K562 (cell line): ENCODE measurements at regions not wholly inside any gene's neighbourhood (a gene's known extent, or its start where the extent isn't known, plus 50 kb on each side); places are given as distances from the start of the nearest gene placed in this dataset.

ENCODE experiments used
- ATAC-seq: fragments of 200-7000 bp; cut with Tn5 transposase; 3 replicates; pipeline ENCODE4 v1.9.1; 2020; ENCODE audit warnings: moderate library complexity
- BruUV-seq: library from RNA; stranded (reverse); fragments of 400-500 nt; replicated peaks from 2 replicates; lab custom pipeline; 2021; lab: Mats Ljungman, UMichigan
- CTCF ChIA-PET: fragments of 300-600 bp; formaldehyde crosslinking; extraction: SDS; loops from one replicate; lab custom pipeline; 2021; ENCODE audit warnings: low intra/inter-chr PET ratio; lab: Yijun Ruan, JAX
- POLR2A ChIA-PET: fragments of 300-600, 350-650 bp; sonication (Branson Sonifier 250); formaldehyde crosslinking; extraction: SDS; loops from one replicate; lab custom pipeline; 2021; ENCODE audit warnings: antibody characterized with exemption, inconsistent platforms; lab: Yijun Ruan, JAX
- DNase-seq, 4 experiments: peaks; one replicate each; pipeline versions ENCODE4 v3.0.0 to v3.0.0-alpha.2; 2011 to 2018; ENCODE audit warnings: low spot score in 3 of 4, mixed read lengths in 3 of 4; ENCODE audit errors: extremely low read depth in 1 of 4
- FAIRE-seq: peaks from 2 replicates; lab custom pipeline; 2011; peaks lifted over from hg19 to GRCh38; lab: Jason Lieb, UNC
- H2AFZ ChIP-seq: 2 replicates; pipeline ENCODE4 v1.6.0; 2011; ENCODE audit warnings: low read depth, low read length, control low read depth, inconsistent platforms
- H3K27ac ChIP-seq: fragments of 200-600 bp; 3 replicates; pipeline ENCODE4 v1.8.0; 2011; ENCODE audit warnings: low read depth, mild to moderate bottlenecking, control low read depth, inconsistent platforms, low read length, moderate library complexity, mixed read lengths; ENCODE audit errors: extremely low read depth
- H3K27me3 ChIP-seq, 2 experiments: fragments of 300-600 bp in 1 of 2; 2 replicates in 1 of 2; 3 replicates in 1 of 2; pipeline versions ENCODE4 v1.6.0 to v1.8.0; 2011; ENCODE audit warnings: inconsistent platforms in 2 of 2, low read length in 2 of 2, mild to moderate bottlenecking in 1 of 2, mixed read lengths in 1 of 2, moderate library complexity in 1 of 2; ENCODE audit not compliant: control insufficient read depth in 2 of 2, insufficient read depth in 2 of 2
- H3K36me3 ChIP-seq: fragments of 300-600 bp; 3 replicates; pipeline ENCODE4 v1.8.0; 2011; ENCODE audit warnings: mild to moderate bottlenecking, low read length, inconsistent platforms; ENCODE audit not compliant: control insufficient read depth, insufficient read depth
- H3K4me1 ChIP-seq, 2 experiments: fragments of 200-600 bp in 1 of 2; replicated peaks in 1 of 2; 2 replicates in 1 of 2; 3 replicates in 1 of 2; pipeline versions ENCODE4 v1.5.1 to v1.8.0; 2011; ENCODE audit warnings: inconsistent platforms in 2 of 2, low read length in 2 of 2, mild to moderate bottlenecking in 1 of 2, mixed read lengths in 1 of 2, moderate library complexity in 1 of 2; ENCODE audit not compliant: control insufficient read depth in 2 of 2, insufficient read depth in 2 of 2
- H3K4me2 ChIP-seq: 2 replicates; pipeline ENCODE4 v1.6.1; 2011; ENCODE audit warnings: low read length, control low read depth, inconsistent platforms, mixed read lengths; ENCODE audit not compliant: insufficient read depth
- H3K4me3 ChIP-seq: fragments of 200-600 bp; sonication (generic), shearing (Covaris generic); 2 replicates; pipeline ENCODE4 v1.5.1; 2016; ENCODE audit warnings: control low read depth, inconsistent platforms
- H3K79me2 ChIP-seq: fragments of 200-600 bp; 3 replicates; pipeline ENCODE4 v1.8.0; 2011; ENCODE audit warnings: low read length, inconsistent platforms; ENCODE audit not compliant: control insufficient read depth, insufficient read depth
- H3K9ac ChIP-seq, 2 experiments: 2 replicates each; pipeline versions ENCODE4 v1.6.0 to v1.6.1; 2011; ENCODE audit warnings: low read depth in 2 of 2, low read length in 2 of 2, control low read depth in 1 of 2, inconsistent platforms in 1 of 2, mild to moderate bottlenecking in 1 of 2, mixed read lengths in 1 of 2; ENCODE audit not compliant: insufficient read depth in 1 of 2
- H3K9me1 ChIP-seq: one replicate; pipeline ENCODE4 v1.6.0; 2011; ENCODE audit warnings: inconsistent platforms, mild to moderate bottlenecking, low read length, moderate library complexity; ENCODE audit not compliant: control insufficient read depth, insufficient read depth
- H3K9me3 ChIP-seq: replicated peaks from 2 replicates; pipeline ENCODE4 v1.5.1; 2011; ENCODE audit warnings: low read depth, low read length, inconsistent platforms; ENCODE audit not compliant: control insufficient read depth, insufficient read depth
- H4K20me1 ChIP-seq: replicated peaks from 2 replicates; pipeline ENCODE4 v1.6.1; 2011; ENCODE audit warnings: low read length, inconsistent platforms, mixed read lengths; ENCODE audit not compliant: control insufficient read depth, insufficient read depth
- C11orf30 ChIP-seq: fragments of 450-650 bp; IDR thresholded peaks from 2 replicates; pipeline ENCODE4 v1.6.1; 2016; ENCODE audit warnings: low read depth, mild to moderate bottlenecking
- COPS2 ChIP-seq: fragments of 450-650 bp; conservative IDR thresholded peaks from 2 replicates; pipeline ENCODE4 v1.6.1; 2016; ENCODE audit warnings: mild to moderate bottlenecking, moderate library complexity
- CTBP1 ChIP-seq: fragments of 450-650 bp; IDR thresholded peaks from 2 replicates; pipeline ENCODE4 v1.6.1; 2016; ENCODE audit warnings: borderline replicate concordance
- CTCF ChIP-seq, 3 experiments: IDR thresholded peaks in 2 of 3; conservative IDR thresholded peaks in 1 of 3; 2 replicates each; pipeline ENCODE4 v1.5.1; 2011 to 2012; ENCODE audit warnings: low read length in 3 of 3, mild to moderate bottlenecking in 3 of 3, control low read depth in 2 of 3, improper control_type of control experiment in 1 of 3, inconsistent platforms in 1 of 3, low read depth in 1 of 3, mixed read lengths in 1 of 3, moderate library complexity in 1 of 3; ENCODE audit not compliant: insufficient read depth in 2 of 3
- FOXP1 ChIP-seq: sonication (generic); formaldehyde crosslinking; IDR thresholded peaks from 2 replicates; pipeline ENCODE4 v1.8.0; 2022; ENCODE audit warnings: mild to moderate bottlenecking, missing genetic modification reagents
- POU5F1 ChIP-seq: fragments of 150-350 bp; IDR thresholded peaks from 2 replicates; pipeline ENCODE4 v1.6.1; 2014; ENCODE audit warnings: borderline replicate concordance, low read length, low read depth, mild to moderate bottlenecking; ENCODE audit not compliant: partially characterized antibody
- PREB ChIP-seq: sonication (generic); formaldehyde crosslinking; IDR thresholded peaks from 2 replicates; pipeline ENCODE4 v1.8.1; 2023; ENCODE audit warnings: mild to moderate bottlenecking, missing genetic modification reagents
- RBM15 ChIP-seq: fragments of 200-400 bp; formaldehyde crosslinking; IDR thresholded peaks from 2 replicates; pipeline ENCODE4 v1.6.1; 2018; ENCODE audit warnings: mild to moderate bottlenecking, low read length, moderate library complexity; ENCODE audit not compliant: insufficient read depth
- SETDB1 ChIP-seq: IDR thresholded peaks from one replicate; pipeline ENCODE4 v1.6.1; 2012; ENCODE audit warnings: low read length, control low read depth, inconsistent platforms
- SMAD2 ChIP-seq: fragments of 150-350 bp; IDR thresholded peaks from 2 replicates; pipeline ENCODE4 v1.6.1; 2014; ENCODE audit warnings: low read depth, mild to moderate bottlenecking, low read length
- ZBTB2 ChIP-seq: fragments of 450-650 bp; IDR thresholded peaks from 2 replicates; pipeline ENCODE4 v1.6.1; 2016; ENCODE audit warnings: antibody characterized with exemption
- ZC3H11A ChIP-seq: IDR thresholded peaks from 2 replicates; pipeline ENCODE4 v1.6.1; 2012; ENCODE audit warnings: low read depth, low read length, improper control_type of control experiment
- ZFP30 ChIP-seq: fragments of 250-450 bp; sonication (Bioruptor Pico); IDR thresholded peaks from 2 replicates; pipeline ENCODE4 v1.8.0; 2022; ENCODE audit warnings: moderate library complexity, mild to moderate bottlenecking, inconsistent platforms, borderline replicate concordance
- ZNF184 ChIP-seq: sonication (generic); formaldehyde crosslinking; IDR thresholded peaks from 2 replicates; pipeline ENCODE4 v1.5.0; 2020; ENCODE audit warnings: missing genetic modification reagents
- WGBS: fragments of 100-300 bp; shearing (Covaris generic); methylation state at CpG from one replicate; pipeline ENCODE4 v1.1.6; 2016; ENCODE audit warnings: low coverage, mixed read lengths; ENCODE audit not compliant: insufficient coverage; ENCODE audit errors: missing lambda C conversion rate; 5-methylcytosine and 5-hydroxymethylcytosine counted together
- in situ Hi-C: fragments of 300-500 bp; cut with MboI; formaldehyde crosslinking; loops from 4 replicates; pipeline ENCODE4 v1.15.0; 2018; ENCODE audit warnings: inconsistent platforms, mixed read lengths
- intact Hi-C: fragments of 100-400 bp; cut with micrococcal nuclease; formaldehyde crosslinking; loops from 2 replicates; pipeline ENCODE4 v1.14.2; 2022
- TF ChIP-seq, protein P1 (sequence below): fragments of 450-650 bp; IDR thresholded peaks from 2 replicates; pipeline ENCODE4 v1.6.1; 2016; ENCODE audit warnings: low read depth, mild to moderate bottlenecking, moderate library complexity

DNA sequence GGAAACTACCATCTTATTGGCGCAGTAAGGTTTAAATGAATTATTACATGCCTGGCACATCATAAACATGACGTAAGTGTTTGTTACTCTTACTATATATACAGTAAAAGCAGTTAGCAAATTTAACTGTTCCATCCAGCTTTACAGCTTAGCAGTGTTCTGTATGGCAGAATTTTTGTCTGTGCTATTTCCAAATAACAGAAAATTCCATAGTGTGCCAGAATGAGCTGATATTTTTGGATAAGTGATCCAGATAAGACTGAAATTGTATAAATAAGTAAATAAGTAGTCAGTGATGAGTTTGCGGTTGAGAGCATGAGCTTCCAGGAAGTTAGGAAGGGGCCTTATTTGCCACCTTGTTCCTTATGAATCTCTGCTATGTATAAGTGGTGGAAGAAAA, 236.5 kb upstream of the SLC10A2 start (continued):
- TF ChIP-seq, protein P1, sequence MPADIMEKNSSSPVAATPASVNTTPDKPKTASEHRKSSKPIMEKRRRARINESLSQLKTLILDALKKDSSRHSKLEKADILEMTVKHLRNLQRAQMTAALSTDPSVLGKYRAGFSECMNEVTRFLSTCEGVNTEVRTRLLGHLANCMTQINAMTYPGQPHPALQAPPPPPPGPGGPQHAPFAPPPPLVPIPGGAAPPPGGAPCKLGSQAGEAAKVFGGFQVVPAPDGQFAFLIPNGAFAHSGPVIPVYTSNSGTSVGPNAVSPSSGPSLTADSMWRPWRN, result no peak
- TF ChIP-seq CTCF (IDR thresholded peaks at IDR 0.05 in 2 of 3, conservative IDR thresholded peaks at IDR 0.05 in 1 of 3; ENCODE audit: insufficient read depth in 2 of 3, low read depth in 1 of 3, low read length in 3 of 3), result no peak
- no peak for TF ChIP-seq ZC3H11A
- TF ChIP-seq COPS2, result no peak
- TF ChIP-seq SMAD2, result no peak

GRCh38 chr13:103299079-103299478, 232.9 kb upstream of the SLC10A2 start:
- H3K4me2 ChIP-seq, result no peak overlapping the region
- no peaks in the 10 kb centered on the region for H3K4me1 ChIP-seq
- CTCF ChIA-PET, result no interaction called here
- no peak overlapping the region for H3K27ac ChIP-seq
- POLR2A ChIA-PET, result interaction anchor here (0.6 kb wide), 1 partner anchor 42 kb away, joined by 4 read pairs; no protein-coding TSS in a partner anchor
- in situ Hi-C loops (no loop called here), intact Hi-C loops (no loop called here)
- ATAC-seq (no peak), DNase-seq (no peak), FAIRE-seq (no peak)
- no peak overlapping the region for H2AFZ ChIP-seq
- no TSS peak for BruUV-seq
- H3K36me3 ChIP-seq, result no peaks in the 10 kb centered on the region
- 0% methylated on average over 2 of the region's 3 CpGs for WGBS
- no peaks in the 10 kb centered on the region for H3K9me1 ChIP-seq
- H3K9me3 ChIP-seq, result no peaks in the 10 kb centered on the region; the same call in 1 of the 2 replicates
- no peaks in the 10 kb centered on the region for H3K79me2 ChIP-seq
- H3K27me3 ChIP-seq, result no peaks in the 10 kb centered on the region
- H4K20me1 ChIP-seq, result no peaks in the 10 kb centered on the region
- H3K4me3 ChIP-seq, result no peak overlapping the region
- H3K9ac ChIP-seq, result no peak overlapping the region
- TF ChIP-seq POU5F1 (no peak), PREB (CRISPR knock-in tag) (no peak), RBM15 (no peak), ZBTB2 (no peak), C11orf30 (no peak), ZFP30 (CRISPR knock-in tag) (no peak), CTBP1 (no peak), FOXP1 (CRISPR knock-in tag) (no peak), SETDB1 (no peak), ZNF184 (no peak)
